NCI-H2171 (cell line): ENCODE measurements at regions not wholly inside any gene's neighbourhood (a gene's known extent, or its start where the extent isn't known, plus 50 kb on each side); places are given as distances from the start of the nearest gene placed in this dataset.

Experiments used
- DNase-seq: peaks from one replicate; lab custom pipeline; 2025; lab: John Stamatoyannopoulos, UW

DNA sequence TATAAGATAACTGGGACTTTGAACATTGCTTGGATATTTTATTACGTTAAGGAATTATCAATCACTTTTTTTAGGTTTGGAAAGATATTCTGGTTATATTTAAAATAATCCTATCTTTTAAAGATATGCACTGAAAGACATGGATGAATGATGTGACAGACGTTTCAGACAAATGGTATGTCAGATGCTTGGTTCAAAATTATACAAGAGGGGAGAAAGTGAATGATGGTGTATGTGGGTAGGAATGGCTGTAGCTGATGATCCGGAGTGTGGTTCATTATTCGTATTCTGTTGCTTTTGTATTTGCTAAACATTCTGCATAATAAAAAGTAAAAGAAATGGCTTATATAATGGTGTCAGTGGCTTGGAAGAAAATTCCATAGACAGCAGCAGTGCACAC is 51.0 kb upstream of the SNRPB2 start:
- DNase-seq = no peak

DNA sequence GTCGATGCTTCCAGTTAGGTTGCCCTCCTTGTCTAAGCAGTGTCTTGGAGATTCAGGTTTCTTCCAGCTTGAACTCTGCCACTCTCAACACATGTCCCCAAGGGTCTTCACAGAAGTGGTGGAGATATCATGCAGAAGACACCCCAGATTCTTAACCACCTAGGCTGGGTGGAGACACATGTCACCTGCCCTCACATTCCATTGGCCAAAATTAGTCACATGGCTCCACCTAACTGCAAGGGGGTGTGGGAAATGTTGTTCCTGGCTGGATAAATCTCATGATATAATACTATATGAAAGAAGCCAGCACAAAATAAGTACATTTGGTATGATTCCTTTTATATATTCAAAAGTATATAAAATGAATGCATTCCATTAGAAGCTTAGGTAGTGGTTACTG is 52.9 kb upstream of the SNRPB2 start:
- no peak for DNase-seq

DNA sequence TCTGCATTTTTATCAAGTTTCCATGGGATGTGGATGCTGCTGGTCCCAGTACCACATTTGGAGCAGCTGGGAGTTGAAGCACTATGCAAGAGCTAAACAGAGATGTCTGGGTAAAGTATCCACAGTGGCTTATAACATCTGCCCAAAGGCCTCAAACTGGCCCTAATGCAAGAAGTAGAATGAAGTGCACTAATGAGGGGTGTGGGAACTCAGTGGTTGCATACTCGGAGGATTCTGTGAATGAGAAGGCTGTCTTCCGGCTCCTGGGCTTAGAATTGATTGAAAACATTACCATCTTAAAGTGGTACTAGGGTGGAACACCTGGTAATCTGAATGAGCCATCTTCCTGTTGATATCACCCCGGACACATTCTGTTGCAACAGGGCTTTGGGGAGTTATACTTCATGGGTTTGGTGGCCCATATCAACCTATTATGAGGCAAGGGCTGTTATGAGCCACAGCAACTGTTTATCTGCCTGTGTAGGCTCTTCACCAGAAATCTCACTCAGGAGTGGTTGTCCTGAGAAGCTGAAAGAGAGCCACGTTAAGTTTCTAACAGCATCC is 54.7 kb upstream of the SNRPB2 start:
- DNase-seq = no peak

DNA sequence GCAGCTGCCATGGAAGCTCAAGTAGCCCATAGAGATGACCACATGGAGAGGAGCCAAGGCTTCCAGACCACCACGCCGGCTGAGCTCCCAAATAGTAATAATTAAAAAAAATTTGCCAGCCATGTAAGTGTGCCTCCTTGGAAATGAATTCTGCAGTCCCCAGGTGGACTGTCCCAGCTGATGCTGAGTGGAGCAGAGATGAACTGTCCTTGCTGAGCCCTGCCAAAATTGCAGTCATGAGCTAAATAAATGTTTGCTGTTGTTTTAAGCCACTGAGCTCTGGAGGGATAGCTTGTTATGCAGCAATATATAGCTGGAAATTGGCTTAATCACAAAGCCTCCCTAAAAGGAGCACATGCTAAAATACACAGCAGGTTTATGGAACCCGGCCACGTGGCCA is 55.6 kb upstream of the SNRPB2 start:
- DNase-seq = no peak

DNA sequence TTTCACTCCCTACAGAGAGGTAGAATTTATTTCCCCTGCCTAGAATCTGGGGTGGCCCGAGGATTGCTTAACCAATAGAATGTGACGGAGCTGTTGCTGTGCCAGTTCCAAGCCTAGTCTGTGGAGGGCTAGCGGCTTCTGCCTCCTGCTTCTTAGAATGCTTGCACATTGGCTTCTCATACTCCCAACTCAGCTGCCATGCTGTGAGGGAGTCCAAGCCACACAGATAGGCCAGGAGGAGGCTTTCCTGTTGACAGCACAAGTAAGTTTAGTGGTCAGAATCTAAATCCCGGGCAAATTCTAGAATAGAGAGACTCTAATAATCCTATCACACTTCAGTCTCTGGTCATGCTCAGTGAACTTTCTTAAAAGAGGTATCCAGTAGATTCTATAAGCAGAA is 57.5 kb upstream of the SNRPB2 start:
- no peak for DNase-seq

DNA sequence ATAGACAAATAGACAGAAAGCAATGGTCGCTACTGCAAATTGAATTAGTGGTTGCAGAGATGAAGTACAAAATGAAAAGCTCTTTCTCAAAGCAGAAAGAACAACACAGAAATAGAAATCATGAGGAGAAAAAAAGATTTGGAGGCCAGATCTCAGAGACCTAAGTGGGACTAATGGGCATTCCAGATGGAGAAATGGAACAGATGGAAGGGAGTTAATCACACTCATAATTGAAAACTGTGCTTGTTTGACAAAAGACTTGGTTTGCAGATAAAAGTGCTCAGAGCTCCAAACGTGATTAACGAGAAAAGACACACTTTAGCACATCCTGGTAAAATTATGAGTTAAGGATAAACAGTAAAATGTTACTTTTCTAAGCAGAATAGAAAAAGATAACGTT is 58.1 kb upstream of the SNRPB2 start:
- peak; percentile 40 for DNase-seq

DNA sequence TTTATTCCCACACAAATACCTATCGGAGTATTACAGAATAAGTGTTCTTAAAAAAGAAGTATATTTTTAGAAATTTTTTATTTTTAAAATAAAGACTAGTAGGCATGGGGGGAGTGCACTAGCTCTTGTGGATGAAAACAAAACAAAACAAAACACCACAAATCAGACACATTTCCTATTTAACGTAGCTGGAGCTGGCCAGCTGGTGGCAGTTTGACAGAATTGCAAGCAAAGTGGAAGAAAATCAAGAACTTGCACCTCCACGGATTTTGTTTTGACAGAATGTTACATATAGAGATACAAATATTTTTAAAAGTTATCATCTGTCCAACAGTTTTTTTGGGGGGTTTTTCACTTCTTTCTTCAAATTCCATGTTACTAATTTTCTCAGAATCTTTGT is 63.6 kb upstream of the SNRPB2 start:
- no peak for DNase-seq

DNA sequence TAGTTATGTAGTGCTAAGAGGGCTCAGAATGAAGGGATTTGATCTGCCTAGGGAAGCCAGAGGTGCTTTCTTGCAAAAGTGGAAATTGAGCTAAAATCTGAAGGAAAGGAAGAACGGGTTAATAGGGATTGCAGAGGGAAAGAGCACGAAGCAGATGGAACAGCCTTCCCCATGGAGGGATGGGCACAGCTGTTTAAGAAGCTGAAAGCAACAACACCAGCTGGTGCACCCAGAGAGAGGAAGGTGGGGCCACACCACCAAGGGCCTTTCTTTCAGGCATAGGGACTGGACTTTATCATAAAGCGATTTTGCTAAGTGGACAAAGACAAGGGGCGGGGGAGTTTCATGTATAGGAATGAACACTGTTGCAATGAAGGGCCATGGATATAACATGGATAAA is 65.8 kb upstream of the SNRPB2 start:
- peak; percentile 96 for DNase-seq

DNA sequence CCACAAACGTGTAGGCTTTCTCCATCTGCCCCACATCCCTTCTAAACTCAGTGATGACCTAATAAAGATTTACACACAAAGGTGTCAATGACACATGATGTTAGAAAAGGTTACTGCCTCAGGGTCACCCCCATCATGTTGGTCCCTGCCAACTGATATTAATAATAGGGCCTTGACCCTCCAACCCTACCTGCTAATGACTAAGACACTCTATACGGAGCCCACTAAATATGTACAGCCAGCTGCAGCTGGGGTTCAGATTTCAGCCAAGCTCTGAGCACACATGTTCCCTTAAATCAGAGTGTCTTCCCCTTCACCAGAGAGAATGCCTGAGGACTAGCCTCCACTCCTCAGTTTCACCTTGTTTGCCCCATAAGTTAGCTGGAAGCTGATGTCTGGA is 67.4 kb upstream of the SNRPB2 start:
- peak; percentile 72 for DNase-seq

DNA sequence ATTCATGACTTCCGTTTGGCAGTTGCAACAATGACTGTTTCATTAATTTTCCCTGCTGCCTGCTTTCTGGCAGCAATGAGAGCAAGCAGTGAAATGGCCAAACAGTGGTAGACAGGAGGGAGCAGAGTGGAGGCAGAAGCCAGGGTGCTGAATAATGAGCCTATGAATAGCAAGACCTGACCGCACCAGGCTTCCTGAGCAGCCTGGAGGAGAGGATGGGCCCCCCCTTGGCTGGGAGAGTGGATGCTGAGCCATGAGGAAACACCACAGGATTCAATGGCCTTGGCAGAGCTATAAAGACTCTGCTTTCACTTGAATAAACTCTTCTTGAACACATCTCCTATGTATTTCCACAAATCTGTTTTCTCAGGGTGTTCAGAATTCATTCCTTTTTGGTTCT is 68.1 kb upstream of the SNRPB2 start:
- no peak for DNase-seq

DNA sequence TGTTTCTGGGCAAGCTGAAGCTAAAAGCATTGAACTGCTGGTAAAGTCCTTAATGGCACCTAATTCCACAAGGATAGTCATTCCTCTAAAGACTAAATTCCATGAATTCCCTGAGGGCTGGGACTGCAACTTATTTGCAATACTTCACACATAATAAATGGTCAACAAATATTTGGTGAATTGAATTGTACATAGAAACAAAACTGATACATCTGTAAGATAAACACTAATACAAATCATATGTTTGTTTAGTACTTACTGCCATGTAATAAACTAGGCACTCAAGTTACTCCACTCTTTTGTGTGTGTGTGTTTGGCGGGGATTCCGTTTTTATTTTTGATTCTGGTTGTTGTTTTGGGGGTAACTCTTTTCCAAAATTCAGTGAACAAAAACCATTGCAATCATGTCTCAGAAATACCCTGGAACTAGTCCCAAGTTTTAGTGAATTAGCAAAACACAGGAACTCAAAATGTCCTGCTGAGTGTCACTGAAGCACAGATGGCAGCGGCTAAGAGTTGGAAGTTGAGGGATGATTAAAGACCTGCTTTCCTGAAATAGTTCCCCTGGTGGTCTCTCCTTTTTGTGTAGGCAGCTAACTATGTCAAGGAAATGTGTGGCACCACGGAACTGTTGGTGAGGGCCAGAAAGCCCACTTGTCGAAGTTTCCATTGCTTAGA is 74.8 kb upstream of the SNRPB2 start:
- no peak for DNase-seq

DNA sequence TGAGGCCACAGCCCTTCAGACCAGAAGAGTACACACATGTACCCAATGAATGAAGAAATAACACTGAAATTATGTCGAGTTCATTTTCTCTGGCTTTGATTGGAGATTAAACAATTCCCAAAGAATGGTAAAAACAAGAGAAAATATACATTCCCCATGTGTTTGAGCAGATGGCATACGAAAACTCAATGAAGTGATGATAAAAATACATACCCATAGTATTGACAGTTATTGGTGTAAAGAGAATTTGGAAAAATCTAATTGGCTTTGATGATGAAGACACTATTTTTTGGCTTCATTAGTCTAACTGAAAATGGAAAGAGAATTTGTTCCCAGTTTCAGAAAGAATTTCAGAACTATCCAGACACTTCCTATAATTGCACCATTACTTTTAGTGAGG is 76.6 kb upstream of the SNRPB2 start:
- DNase-seq = no peak

DNA sequence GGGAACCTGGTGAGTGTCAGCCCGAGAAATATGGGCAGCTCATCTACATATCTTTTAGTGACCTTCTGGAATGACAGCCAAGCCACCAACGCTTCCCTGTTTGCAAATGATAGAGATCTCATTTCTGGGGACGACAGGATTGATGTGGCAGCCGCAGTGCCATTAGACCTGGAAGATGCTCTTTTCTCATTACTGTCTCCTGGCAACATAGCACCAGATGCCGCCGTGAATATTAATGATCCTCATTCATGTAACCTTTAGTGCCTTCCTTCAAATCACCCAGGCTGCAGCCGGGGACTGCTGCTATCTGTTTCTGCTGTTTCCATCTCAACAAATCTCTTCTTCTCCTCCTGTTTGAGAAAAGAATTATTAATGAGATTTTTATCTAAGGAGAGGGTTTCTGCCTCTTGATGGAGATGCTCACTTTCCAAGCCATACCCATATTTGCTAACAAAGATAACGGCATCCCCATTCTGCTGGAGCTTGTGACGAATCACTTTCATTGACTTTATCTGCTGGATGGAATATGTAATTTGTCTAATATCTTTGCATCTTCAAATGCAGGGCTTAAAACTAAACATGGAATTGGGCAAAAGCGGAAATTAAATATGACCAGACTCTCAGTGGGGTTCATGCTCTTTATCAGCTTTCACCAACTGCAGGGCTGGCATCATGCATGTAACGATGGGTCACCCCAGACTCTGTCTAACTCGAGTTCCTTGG is 74.8 kb upstream of the KIF16B start:
- DNase-seq = peak; percentile 8

DNA sequence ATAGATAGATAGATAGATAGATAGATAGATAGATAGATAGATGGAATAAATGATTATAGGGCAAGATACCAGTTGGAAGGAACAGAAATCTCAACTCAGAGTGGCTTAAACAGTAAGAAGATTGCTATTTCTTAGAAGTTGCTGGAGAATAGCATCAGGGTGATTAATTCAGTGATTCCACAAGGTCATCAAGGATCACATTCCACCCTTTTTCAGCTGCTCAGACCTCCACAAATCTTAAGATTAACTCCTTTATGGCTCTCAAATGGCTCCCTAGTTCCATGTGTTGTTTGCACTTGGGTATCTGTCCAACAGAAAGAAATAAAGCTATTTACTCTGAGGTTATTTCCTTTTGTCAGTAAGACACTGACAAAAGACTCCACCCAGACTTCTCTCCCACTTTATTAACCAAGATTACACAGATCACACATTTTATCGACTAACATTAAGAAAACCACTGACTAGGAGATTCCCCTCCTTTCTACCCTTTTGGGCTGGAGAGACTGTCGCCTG is 68.3 kb upstream of the KIF16B start:
- DNase-seq = no peak

DNA sequence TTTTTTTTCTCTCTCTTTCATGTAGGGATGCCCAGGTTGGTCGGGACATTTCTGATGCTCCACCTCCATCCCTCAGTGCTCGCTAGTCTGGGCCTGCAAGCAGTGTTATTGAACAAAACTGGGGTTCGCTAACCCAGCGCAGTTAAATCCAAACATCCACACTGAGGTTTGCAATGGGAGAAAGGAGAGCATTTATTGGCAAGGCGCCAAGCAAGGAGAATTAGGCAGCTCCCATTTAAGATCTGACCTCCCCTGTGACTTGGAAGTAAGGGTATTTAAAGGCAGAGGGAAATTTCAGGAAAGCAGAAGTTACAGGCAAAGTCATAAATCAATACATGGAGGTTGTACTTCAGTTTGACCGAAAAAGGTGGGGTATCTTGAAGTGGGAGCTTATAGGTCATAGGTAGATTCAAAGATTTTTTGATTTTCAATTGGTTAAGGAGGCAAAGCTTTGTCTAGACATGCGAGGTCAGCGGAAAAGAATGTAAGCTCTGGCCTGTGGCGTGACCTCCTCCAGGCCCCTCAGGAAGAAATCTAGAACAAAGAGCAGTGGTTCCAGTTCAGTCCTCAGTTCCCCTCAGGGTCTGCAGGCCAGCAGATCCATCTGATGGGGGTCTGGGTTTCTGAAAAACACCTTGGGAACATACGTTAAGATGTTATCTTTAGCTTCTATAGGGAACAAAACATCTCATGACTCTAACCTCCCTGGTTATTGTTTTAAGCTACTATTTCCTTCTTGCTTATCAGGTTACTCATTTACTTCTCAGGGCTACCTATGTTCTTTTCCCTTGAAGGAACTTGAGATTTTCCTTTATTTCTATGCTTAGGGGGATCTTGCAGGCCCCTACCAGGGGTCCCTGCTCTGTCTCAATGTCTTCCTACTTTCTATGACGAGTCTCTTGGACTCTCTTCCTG is 66.0 kb upstream of the KIF16B start:
- no peak for DNase-seq

DNA sequence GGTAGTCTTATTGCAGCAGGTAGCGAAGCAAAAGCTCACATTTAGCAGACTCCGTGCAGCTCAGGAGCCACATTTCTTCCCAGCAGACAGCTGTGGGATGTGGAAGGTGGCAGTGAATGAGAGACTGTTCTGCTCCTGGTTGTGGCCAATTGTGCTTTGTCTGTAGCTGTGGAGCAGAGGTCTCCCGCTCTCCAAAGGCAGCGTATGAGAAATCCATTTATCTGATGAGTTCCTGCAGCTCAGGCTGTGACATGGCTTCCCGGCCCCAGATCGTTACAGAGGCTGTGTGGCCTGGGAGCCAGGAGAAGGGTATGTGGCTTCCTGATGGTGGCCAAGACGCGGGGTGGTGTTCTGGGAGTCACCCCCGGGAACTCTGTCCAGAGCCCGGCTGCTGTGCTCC is 64.5 kb upstream of the KIF16B start:
- no peak for DNase-seq

DNA sequence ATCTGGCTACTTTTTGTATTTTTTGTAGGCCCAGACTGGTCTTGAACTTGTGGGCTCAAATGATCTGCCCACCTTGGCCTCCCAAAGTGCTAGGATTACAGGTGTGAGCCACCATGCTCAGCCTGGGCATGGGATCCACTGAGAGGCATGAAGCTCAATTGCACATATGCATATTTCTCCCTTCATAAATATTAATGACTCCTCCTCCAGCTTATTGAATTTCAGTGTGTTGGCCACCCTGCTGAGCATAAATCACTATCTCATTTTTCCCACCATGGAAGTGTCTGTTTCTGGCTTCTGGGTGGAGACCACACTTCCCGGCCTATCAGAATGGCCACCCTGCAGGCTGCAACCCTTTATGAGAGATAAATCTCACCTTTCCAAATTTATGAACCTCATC is 53.6 kb upstream of the KIF16B start:
- no peak for DNase-seq

DNA sequence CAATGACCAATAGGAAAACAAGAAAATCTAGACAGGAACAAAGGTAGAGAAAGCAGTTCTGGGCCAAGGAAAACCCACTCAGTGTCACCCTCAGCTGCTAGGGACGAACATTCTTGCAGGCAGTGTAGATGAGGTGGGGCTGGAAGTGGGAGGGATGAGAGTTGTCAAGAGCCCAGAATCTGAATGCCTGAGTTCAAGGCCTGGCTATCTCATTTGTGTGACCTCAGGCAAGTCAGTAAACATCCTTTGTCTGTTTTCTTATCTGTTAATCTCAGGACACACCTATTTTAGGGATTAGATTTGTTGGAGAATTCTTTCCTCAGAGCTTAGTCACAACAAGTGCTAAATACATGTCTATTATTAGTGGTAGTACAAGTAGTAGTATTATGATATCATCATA is 50.9 kb upstream of the KIF16B start:
- DNase-seq = no peak
